GM18517 (cell line): ENCODE measurements at regions not wholly inside any gene's neighbourhood (a gene's known extent, or its start where the extent isn't known, plus 50 kb on each side); places are given as distances from the start of the nearest gene placed in this dataset.

Experiments used
- ATAC-seq: cut with Tn5 transposase; IDR thresholded peaks from one replicate; pipeline ENCODE4 v1.9.1; 2021; ENCODE audit warnings: mild to moderate bottlenecking, moderate library complexity; ENCODE audit not compliant: unreplicated experiment

DNA sequence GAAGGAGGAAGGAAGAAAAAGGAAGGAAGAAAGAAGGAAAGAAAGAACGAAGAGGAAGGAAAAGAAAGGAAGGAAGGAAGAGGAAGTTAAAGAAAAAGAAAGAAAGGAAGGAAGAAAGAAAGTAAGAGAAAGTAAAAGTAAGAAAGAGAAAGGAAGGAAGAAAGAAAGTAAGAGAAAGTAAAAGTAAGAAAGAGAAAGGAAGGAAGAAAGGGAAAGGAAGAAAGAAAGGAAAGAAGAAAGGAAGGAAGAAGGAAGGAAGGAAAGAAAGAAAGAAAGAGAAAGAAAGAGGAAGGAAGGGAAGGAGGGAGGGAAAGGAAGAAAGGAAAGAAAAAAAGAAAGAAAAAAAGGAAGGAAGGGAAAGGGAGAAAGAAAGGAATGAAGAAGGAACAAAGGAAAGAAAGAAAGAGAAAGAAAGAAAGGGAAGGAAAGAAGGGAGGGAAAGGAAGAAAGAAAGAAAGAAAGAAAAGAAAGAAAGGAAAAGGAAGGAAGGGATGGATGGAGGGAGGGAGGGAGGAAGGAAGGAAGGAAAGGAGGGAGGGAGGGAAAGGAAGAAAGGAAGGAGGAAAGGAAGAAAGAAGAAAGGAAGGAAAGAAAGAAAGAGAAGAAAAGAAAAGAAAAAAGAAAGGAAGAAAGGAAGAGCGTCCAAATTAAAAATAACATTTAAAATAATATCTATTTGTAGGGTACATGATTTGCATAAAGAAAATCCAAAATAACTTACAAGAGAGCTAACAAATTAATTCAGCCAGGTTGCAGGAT, 827.9 kb downstream of the TSN start:
- no peak for ATAC-seq

DNA sequence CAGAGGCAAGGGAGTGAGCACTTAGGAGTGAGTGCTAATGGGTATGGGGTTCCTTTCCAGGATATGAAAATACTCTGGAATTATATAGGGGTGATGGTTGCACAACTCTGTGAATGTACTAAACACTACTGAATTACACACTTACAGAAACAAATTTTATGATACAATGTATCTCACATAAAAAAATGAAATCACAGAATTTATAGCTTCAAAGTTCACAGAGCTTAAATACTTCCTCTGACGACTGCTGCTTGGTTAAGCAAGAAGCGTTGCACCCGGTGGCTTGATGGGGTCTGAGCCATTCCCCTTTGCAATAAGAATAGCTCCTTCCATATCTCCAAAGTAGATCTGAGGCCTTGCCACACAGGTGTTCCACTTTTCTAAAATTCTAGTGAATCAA, 835.1 kb downstream of the TSN start:
- no peak for ATAC-seq

DNA sequence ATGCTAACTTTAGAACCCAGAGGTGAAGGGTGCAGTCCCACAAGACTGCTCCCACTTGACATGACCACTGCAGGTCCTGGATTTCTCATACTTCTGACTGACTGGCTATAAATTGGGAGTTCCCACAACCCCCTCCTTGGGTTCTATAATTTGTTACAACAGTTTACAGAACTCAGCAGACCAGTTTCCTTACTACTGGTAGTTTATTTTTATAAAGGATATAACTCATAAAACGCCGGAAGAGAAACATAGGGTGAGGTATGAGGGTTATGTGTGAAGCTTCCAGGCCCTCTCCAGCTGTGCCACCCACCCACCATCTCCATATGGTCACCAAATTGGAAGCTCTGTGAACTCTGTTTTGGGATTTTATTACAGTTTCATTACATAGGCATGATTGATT, 839.6 kb downstream of the TSN start:
- no peak for ATAC-seq

- no peak for ATAC-seq
Observed at GRCh38 chr2:122596598-122596997, 841.1 kb downstream of the TSN start.

DNA sequence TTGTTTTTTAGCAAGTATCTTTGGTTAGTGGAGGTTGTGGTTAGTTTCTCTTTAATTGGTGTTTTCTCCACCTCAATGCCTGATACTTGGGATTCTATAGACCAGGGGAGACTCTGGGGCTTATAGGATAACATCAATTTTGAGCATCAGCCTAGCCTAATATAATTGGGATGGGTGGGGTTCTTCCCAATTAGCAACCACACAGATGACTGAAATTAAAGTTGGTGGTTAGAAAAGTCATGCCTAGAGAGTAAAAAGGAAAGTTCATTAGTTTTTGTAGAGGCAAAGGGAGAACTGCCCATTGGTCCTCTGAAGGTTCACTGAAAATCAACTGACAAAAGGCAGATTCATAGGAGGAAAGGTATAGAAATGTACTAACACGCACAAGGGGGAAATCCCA, 843.3 kb downstream of the TSN start:
- ATAC-seq: no peak

DNA sequence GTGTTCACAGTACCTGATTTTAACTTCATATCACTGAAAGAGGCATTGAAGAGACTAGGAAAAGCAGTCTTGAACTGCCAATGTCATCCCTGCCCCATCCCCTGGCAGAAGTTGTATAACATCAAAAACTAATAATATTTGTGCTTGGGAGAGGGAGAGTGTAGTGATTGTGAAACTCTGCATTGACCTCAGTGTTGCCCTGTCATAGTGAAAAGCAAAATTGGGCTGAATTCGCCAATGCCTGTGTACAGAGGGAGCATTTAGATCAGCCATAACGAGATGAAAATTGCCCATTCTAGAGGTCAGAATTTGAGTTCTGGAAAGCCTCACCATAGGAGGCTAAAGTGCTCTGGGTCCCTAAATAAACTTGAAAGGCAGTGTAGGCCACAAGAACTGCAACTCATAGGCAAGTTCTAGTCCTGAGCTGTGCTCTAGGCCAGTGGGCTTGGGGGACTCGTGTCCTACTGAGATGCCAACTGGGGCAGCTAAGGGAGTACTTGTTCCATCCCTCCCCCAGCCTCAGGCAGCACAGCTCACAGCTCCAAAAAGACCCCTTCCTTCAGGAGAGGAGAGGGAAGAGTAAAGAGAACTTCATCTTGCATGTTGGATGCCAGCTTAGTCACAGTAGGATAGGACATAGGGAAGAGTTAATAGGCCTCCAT, 855.6 kb downstream of the TSN start:
- no peak for ATAC-seq

GRCh38 chr2:122622934-122623333, 867.5 kb downstream of the TSN start:
- ATAC-seq: no peak

DNA sequence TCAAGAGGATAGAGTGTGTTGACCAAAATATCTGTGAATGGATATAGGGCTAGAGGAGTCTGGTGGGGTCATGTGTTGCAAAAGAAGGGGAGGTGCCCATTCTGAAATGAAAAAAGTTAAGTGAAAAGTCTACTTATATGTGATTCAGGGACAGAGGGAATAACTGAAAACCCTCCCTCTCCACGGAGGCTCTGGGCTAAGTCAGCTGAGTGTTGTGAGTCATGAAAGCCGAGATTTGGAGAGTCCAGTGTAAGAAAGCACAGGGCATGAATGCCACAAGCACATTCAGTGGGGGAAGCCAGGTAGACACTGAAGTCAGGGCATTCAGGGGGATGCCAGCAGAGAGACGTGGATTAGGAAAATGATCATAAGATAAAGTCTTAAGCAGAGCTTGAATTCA, 871.9 kb downstream of the TSN start:
- ATAC-seq: no peak

DNA sequence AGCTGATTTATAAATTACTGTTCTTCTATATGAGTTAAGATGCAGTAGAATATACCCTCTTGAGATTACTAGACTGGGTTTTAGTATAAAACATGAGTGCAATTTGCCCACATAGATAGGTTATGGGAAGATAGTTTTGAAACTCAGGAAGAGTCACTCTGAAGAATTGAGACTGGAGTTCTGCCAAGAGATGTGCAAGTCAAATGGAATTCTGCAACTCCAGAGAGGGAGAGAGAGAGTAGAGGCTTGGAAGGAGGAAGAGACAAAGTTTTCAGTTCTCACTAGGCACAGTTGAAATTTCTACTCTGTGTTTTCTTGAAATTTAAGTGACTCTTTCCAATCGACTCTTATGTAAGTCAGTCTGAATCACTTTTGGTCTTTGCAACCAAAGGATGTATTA, 878.8 kb downstream of the TSN start:
- ATAC-seq: no peak

GRCh38 chr2:122634920-122635319, 879.5 kb downstream of the TSN start:
- ATAC-seq: no peak

- ATAC-seq: no peak
Observed at GRCh38 chr2:122635686-122636085, 880.2 kb downstream of the TSN start.

- no peak for ATAC-seq
Observed at GRCh38 chr2:122636097-122636496, 880.6 kb downstream of the TSN start.

DNA sequence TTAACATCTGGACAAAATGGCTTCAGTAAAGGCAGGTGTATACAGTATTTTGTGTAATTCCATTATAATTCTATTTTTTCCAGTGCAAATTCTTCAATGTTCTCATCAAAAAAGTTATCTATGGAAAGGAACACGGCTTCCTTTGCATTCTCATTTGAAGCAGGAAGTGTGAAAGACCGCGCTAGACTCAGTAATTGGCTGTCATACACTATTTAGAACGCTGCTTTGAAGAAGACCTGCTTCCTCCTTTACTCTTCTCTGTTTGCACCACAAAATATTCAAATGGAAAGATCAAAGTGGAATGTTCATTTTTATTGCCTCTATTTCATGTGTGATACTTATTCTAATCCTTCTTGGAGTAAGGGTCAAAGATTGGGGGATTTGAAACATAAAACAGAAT, 883.7 kb downstream of the TSN start:
- no peak for ATAC-seq

- no peak for ATAC-seq
Observed at GRCh38 chr2:122639711-122640110, 884.3 kb downstream of the TSN start.

DNA sequence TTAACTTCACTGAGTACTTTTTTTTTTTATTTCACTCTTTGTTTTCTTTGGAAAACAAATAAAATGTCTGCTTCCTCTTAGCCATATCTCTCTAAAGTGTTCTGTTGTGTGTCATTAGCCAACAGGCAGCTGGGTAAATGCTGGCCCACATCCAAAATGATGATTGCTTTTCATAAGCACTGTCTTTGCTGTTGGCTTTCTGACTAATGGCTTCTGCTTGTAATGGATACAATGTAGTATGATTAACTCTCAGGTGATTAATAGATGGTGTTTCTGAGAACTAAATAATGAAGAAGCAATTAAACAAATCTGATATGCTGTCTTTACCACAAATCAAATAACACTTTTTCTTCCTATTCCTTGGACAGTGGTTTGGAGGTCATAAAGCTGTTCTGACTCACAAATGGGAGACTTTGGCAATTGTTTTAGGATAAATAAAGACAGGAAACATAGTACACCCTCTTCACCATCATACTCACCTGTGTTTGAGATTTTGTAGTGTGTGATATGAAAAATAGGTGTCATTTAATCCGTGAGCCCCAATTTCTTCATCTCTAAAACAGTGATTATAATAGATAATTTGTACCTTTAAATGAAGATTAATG, 888.4 kb downstream of the TSN start:
- no peak for ATAC-seq

DNA sequence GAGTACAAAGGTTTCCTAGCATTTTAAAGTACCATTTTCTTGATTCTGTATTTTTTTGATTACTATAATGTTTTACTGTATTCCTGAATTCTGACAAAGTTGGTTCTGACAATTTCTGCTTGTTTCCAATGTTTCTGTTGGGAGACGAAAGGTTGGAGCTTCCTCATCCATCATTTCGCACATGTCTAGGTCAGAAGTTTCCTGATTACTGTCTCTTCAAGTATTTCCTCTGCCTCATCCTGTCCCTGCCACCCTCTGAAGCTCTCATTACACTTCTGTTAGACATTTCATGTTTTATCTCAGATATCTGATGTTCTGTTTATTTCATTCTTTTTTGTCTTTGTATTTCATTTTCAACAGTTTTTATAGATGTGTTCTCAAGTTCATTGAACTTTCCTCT, 895.8 kb downstream of the TSN start:
- no peak for ATAC-seq

DNA sequence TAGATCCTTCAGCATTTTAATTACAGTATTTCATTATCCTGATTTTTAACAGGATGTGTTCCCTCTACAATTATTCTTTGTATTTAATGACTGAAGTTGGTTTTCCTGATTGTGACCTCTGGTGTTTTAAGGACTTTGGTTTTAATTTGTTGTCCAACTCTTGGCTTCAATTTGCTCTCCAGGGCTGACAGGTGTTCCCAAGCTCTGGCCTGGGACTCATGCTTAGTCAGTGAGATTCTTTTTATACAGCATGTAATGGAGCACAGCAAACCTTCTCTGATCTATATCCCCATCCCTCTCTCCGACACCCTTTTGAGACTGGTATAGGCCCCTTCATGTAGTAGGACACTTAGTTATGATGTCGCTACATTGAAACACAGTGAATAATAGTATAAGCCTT, 896.3 kb downstream of the TSN start:
- no peak for ATAC-seq

GRCh38 chr2:122652670-122653069, 897.2 kb downstream of the TSN start:
- ATAC-seq: no peak

GRCh38 chr2:122656403-122656802, 901.0 kb downstream of the TSN start:
- ATAC-seq: no peak

- no peak for ATAC-seq
Observed at GRCh38 chr2:122660786-122661634, 905.6 kb downstream of the TSN start.

DNA sequence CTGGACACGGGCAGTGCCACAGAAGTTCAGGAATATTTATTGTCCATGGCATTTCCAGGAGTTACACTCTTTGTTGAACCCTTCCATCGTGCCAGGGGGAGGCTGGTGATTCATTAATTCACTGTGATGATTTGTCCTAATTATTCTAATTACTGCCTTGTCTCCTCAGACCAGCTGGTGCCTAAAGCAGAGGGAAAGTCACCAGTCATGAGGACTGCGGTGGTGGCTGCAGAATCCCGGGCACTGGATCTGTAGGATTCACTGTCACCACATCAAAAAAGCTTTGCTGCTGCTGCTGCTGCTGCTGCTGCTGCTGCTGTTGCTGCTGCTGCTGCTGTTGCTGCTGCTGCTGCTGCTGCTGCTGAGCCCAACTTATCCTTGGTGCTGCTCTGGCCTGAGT, 908.2 kb downstream of the TSN start:
- no peak for ATAC-seq
